ENCODE measurements at regions not wholly inside any gene's neighbourhood (a gene's known extent, or its start where the extent isn't known, plus 50 kb on each side); places are given as distances from the start of the nearest gene placed in this dataset.

DNA sequence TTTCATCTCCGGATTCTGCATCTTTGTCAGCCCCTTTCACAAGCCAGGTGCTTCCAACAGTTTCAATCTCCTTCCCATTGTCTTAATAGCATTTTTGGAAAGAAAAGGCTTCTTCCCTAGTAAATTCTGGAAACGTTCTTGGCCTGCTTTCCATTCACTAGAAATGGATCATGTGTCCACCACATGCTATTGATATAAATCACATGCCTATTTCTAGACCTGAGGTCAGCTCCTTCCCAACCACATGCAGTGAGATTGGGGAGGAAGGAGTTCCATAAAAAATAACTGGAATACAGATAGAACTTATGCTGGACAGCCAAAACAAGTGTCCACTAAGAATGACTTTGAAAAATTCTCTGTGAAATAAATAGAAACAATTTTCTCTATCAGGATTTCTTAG, 181.6 kb upstream of the TMEM161B start:
- no peak overlapping the region for H3K9ac ChIP-seq (ENCODE audit: low read length)
- no peaks in the 10 kb centered on the region for H3K36me3 ChIP-seq (replicated peaks; ENCODE audit: insufficient read depth, low read length)
- H3K9me3 ChIP-seq (replicated peaks; ENCODE audit: insufficient read depth, low read length), result no peaks in the 10 kb centered on the region
- no peak overlapping the region for H3K4me2 ChIP-seq (ENCODE audit: low read depth, low read length)
- no peaks in the 10 kb centered on the region for H3F3A ChIP-seq (ENCODE audit: insufficient read depth, low read length)
- H3K27ac ChIP-seq (ENCODE audit: low read length), result no peak overlapping the region
- H3K79me2 ChIP-seq (ENCODE audit: low read length), result no peaks in the 10 kb centered on the region
- no peaks in the 10 kb centered on the region for H3K9me2 ChIP-seq (replicated peaks; ENCODE audit: insufficient read depth, low read length)
- no peaks in the 10 kb centered on the region for H3K4me1 ChIP-seq (ENCODE audit: low read length)
- TF ChIP-seq EZH2 (optimal IDR thresholded peaks at IDR 0.05; ENCODE audit: low read depth, low read length), result no peak
- TF ChIP-seq, protein P1, sequence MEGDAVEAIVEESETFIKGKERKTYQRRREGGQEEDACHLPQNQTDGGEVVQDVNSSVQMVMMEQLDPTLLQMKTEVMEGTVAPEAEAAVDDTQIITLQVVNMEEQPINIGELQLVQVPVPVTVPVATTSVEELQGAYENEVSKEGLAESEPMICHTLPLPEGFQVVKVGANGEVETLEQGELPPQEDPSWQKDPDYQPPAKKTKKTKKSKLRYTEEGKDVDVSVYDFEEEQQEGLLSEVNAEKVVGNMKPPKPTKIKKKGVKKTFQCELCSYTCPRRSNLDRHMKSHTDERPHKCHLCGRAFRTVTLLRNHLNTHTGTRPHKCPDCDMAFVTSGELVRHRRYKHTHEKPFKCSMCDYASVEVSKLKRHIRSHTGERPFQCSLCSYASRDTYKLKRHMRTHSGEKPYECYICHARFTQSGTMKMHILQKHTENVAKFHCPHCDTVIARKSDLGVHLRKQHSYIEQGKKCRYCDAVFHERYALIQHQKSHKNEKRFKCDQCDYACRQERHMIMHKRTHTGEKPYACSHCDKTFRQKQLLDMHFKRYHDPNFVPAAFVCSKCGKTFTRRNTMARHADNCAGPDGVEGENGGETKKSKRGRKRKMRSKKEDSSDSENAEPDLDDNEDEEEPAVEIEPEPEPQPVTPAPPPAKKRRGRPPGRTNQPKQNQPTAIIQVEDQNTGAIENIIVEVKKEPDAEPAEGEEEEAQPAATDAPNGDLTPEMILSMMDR (IDR thresholded peaks at IDR 0.05; ENCODE audit: low read length), result no peak
- no peak for TF ChIP-seq EZH2phosphoT487 (IDR thresholded peaks at IDR 0.05; ENCODE audit: low read length)
- H3K4me3 ChIP-seq (ENCODE audit: low read length), result no peak overlapping the region
- H4K20me1 ChIP-seq (ENCODE audit: insufficient read depth, low read length), result no peaks in the 10 kb centered on the region
- H3K27me3 ChIP-seq (replicated peaks; ENCODE audit: insufficient read depth, low read length), result no peaks in the 10 kb centered on the region
- DNase-seq, result no peak
- H2AFZ ChIP-seq (ENCODE audit: low read length), result no peak overlapping the region

DNA sequence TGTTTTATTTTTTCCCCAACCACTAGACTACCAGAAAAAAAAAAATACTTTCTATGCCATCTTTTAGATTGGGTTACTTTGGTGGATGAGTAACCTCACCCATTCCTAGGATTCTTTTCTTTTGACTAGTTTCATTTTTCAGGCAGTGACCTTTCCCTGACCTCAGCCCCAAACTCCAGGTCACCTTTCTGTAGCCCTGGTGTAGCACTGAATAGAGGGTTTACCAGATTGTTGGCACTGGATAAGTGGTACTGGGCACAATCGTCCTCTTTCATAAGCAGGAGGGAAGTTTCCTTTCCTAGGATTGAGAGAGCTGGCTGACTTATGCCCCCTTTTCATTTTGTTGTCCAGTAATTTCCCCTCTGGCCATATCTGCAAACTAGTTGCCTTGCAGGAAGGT, 169.4 kb upstream of the TMEM161B start:
- no peak for DNase-seq
- no peak for TF ChIP-seq EZH2phosphoT487 (IDR thresholded peaks at IDR 0.05; ENCODE audit: low read length)
- TF ChIP-seq, protein P1 (IDR thresholded peaks at IDR 0.05; ENCODE audit: low read length), result no peak
- no peak for TF ChIP-seq EZH2 (optimal IDR thresholded peaks at IDR 0.05; ENCODE audit: low read depth, low read length)
- no peaks in the 10 kb centered on the region for H4K20me1 ChIP-seq (ENCODE audit: insufficient read depth, low read length)
- H3K27ac ChIP-seq (ENCODE audit: low read length), result no peak overlapping the region
- no peaks in the 10 kb centered on the region for H3K9me3 ChIP-seq (replicated peaks; ENCODE audit: insufficient read depth, low read length)
- no peak overlapping the region for H3K4me2 ChIP-seq (ENCODE audit: low read depth, low read length)
- no peaks in the 10 kb centered on the region for H3F3A ChIP-seq (ENCODE audit: insufficient read depth, low read length)
- H3K36me3 ChIP-seq (replicated peaks; ENCODE audit: insufficient read depth, low read length), result no peaks in the 10 kb centered on the region
- H3K4me1 ChIP-seq (ENCODE audit: low read length), result no peaks in the 10 kb centered on the region
- H3K27me3 ChIP-seq (replicated peaks; ENCODE audit: insufficient read depth, low read length), result no peaks in the 10 kb centered on the region
- H3K79me2 ChIP-seq (ENCODE audit: low read length), result no peaks in the 10 kb centered on the region
- no peak overlapping the region for H3K9ac ChIP-seq (ENCODE audit: low read length)
- H2AFZ ChIP-seq (ENCODE audit: low read length), result no peak overlapping the region
- no peak overlapping the region for H3K4me3 ChIP-seq (ENCODE audit: low read length)
- no peaks in the 10 kb centered on the region for H3K9me2 ChIP-seq (replicated peaks; ENCODE audit: insufficient read depth, low read length)

DNA sequence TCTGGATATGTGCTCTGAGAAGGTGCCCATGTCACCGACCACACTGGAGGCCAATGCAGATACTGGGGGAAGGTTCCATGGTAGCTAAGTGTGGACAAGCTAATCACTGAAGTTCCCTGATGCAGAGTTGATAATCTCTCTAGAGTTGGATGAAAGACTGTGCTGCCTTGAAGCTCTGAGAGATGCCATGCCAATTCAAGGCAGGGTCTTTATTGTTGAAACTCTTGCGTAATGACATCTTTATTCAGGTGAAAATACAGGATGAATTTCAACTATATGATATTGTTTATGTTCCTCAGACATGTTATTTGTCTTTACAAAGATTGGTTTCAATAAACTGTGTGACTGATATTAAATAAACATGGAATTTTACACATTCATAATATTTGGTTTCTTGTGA, 167.6 kb upstream of the TMEM161B start:
- no peak for DNase-seq
- H3K9me3 ChIP-seq (replicated peaks; ENCODE audit: insufficient read depth, low read length), result no peaks in the 10 kb centered on the region
- H4K20me1 ChIP-seq (ENCODE audit: insufficient read depth, low read length), result no peaks in the 10 kb centered on the region
- no peak for TF ChIP-seq EZH2 (optimal IDR thresholded peaks at IDR 0.05; ENCODE audit: low read depth, low read length)
- TF ChIP-seq, protein P1 (IDR thresholded peaks at IDR 0.05; ENCODE audit: low read length), result no peak
- TF ChIP-seq EZH2phosphoT487 (IDR thresholded peaks at IDR 0.05; ENCODE audit: low read length), result no peak
- no peak overlapping the region for H3K9ac ChIP-seq (ENCODE audit: low read length)
- no peak overlapping the region for H2AFZ ChIP-seq (ENCODE audit: low read length)
- H3K4me3 ChIP-seq (ENCODE audit: low read length), result no peak overlapping the region
- no peak overlapping the region for H3K27ac ChIP-seq (ENCODE audit: low read length)
- H3K79me2 ChIP-seq (ENCODE audit: low read length), result no peaks in the 10 kb centered on the region
- H3K36me3 ChIP-seq (replicated peaks; ENCODE audit: insufficient read depth, low read length), result no peaks in the 10 kb centered on the region
- H3K9me2 ChIP-seq (replicated peaks; ENCODE audit: insufficient read depth, low read length), result no peaks in the 10 kb centered on the region
- no peaks in the 10 kb centered on the region for H3K4me1 ChIP-seq (ENCODE audit: low read length)
- no peaks in the 10 kb centered on the region for H3F3A ChIP-seq (ENCODE audit: insufficient read depth, low read length)
- H3K27me3 ChIP-seq (replicated peaks; ENCODE audit: insufficient read depth, low read length), result no peaks in the 10 kb centered on the region
- H3K4me2 ChIP-seq (ENCODE audit: low read depth, low read length), result no peak overlapping the region

Measured in MM.1S (cell line).